MCF 10A (cell line): ENCODE measurements at regions not wholly inside any gene's neighbourhood (a gene's known extent, or its start where the extent isn't known, plus 50 kb on each side); places are given as distances from the start of the nearest gene placed in this dataset.

Experiments
- BruUV-seq: library from RNA; stranded (reverse); fragments of 400-500 nt; replicated peaks from 2 replicates; lab custom pipeline; 2021; lab: Mats Ljungman, UMichigan
- CTCF ChIA-PET: fragments of 300-600 bp; sonication (Branson Sonifier 250); formaldehyde crosslinking; extraction: SDS; loops from one replicate; lab custom pipeline; 2021; ENCODE audit warnings: antibody characterized with exemption, inconsistent platforms; lab: Yijun Ruan, JAX
- POLR2A ChIA-PET: fragments of 300-600, 350-650 bp; sonication (Branson Sonifier 250); formaldehyde crosslinking; extraction: SDS; loops from one replicate; lab custom pipeline; 2020; ENCODE audit warnings: antibody characterized with exemption, inconsistent platforms; lab: Yijun Ruan, JAX
- DNase-seq: peaks from one replicate; pipeline ENCODE4 v3.0.0-alpha.2; 2018; ENCODE audit not compliant: unreplicated experiment
- H3K27ac Mint-ChIP-seq: one replicate; pipeline ENCODE4 v1.8.0; 2022; ENCODE audit warnings: mild to moderate bottlenecking, low read depth, mixed read lengths; ENCODE audit not compliant: unreplicated experiment
- H3K27me3 Mint-ChIP-seq: one replicate; pipeline ENCODE4 v1.8.0; 2022; ENCODE audit warnings: mixed read lengths; ENCODE audit not compliant: insufficient read depth, unreplicated experiment
- H3K36me3 Mint-ChIP-seq: one replicate; pipeline ENCODE4 v1.8.0; 2022; ENCODE audit warnings: mild to moderate bottlenecking, moderate library complexity, mixed read lengths; ENCODE audit not compliant: insufficient read depth, unreplicated experiment
- H3K4me1 Mint-ChIP-seq: one replicate; pipeline ENCODE4 v1.8.0; 2022; ENCODE audit warnings: mixed read lengths; ENCODE audit not compliant: insufficient read depth, unreplicated experiment
- H3K4me3 Mint-ChIP-seq: one replicate; pipeline ENCODE4 v1.8.0; 2022; ENCODE audit warnings: mild to moderate bottlenecking, moderate library complexity, mixed read lengths; ENCODE audit not compliant: unreplicated experiment
- H3K9me3 Mint-ChIP-seq: one replicate; pipeline ENCODE4 v1.8.0; 2022; ENCODE audit warnings: mixed read lengths; ENCODE audit not compliant: unreplicated experiment
- intact Hi-C: fragments of 100-400 bp; cut with micrococcal nuclease; formaldehyde crosslinking; loops from 2 replicates; pipeline ENCODE4 v1.14.1; 2022
- TF ChIP-seq, protein P1 (sequence below): fragments of 200-600 bp; IDR thresholded peaks from one replicate; pipeline ENCODE4 v1.8.0; 2022; ENCODE audit warnings: antibody characterized with exemption, mild to moderate bottlenecking; ENCODE audit not compliant: unreplicated experiment

DNA sequence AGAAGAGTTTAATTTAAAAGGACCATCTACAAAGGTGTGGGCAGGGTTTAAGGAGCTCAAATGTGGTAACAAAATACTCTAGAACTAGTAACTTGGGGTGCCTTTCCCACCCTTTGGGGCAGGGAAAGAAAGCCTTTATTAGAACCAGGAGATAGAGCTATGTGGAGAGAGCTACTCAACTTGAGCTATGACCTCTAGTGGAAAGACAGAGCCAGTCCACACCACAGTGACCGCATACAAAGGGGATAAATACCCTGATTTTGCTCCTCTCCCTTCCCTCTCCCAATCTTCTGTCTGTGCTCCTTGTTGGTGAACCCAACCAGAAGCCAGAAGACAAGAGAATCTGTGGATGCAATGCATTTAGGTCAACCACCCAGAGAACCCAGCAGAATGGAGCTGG, 54.4 kb upstream of the JAK1 start:
- TF ChIP-seq, protein P1, sequence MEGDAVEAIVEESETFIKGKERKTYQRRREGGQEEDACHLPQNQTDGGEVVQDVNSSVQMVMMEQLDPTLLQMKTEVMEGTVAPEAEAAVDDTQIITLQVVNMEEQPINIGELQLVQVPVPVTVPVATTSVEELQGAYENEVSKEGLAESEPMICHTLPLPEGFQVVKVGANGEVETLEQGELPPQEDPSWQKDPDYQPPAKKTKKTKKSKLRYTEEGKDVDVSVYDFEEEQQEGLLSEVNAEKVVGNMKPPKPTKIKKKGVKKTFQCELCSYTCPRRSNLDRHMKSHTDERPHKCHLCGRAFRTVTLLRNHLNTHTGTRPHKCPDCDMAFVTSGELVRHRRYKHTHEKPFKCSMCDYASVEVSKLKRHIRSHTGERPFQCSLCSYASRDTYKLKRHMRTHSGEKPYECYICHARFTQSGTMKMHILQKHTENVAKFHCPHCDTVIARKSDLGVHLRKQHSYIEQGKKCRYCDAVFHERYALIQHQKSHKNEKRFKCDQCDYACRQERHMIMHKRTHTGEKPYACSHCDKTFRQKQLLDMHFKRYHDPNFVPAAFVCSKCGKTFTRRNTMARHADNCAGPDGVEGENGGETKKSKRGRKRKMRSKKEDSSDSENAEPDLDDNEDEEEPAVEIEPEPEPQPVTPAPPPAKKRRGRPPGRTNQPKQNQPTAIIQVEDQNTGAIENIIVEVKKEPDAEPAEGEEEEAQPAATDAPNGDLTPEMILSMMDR = peak; percentile 23
- no peak overlapping the region for H3K4me3 Mint-ChIP-seq

DNA sequence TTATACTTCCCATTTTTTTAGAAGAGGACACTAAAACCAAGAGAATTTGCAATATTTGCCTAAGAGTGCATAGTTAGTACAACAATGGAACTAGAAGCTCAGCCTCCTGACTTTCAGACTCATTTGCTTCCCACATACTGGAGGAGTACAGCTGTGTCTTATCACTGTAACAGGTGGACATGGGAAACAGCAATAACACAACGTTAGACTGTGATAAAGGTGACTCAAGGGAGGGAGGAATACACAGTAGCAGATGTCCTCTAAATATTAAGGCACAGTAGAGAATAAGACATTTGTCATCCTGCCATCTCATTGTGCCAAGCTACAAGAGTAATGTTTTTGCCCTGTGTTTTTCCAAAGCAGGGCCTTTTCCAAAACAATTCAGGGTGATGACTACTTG, 55.4 kb upstream of the JAK1 start:
- no peak for DNase-seq
- Mint-ChIP-seq H3K4me1 (no peaks in the 10 kb centered on the region), H3K27me3 (no peaks in the 10 kb centered on the region), H3K4me3 (no peak overlapping the region), H3K27ac (no peak overlapping the region), H3K9me3 (no peaks in the 10 kb centered on the region), H3K36me3 (peaks cover 5% of the 10 kb centered on the region)
- CTCF ChIA-PET = interaction anchor here (0.7 to 2.0 kb wide), 7 partner anchors 10 to 162 kb away, joined by 3 to 9 read pairs (median 3); no protein-coding TSS in a partner anchor
- POLR2A ChIA-PET = interaction anchor here (1.3 to 1.4 kb wide), 3 partner anchors 10 to 32 kb away, joined by 3 to 5 read pairs (median 3); no protein-coding TSS in a partner anchor
- TF ChIP-seq, protein P1 = no peak
- no TSS peak for BruUV-seq
- intact Hi-C loops = loop anchor here (5.0 to 10.0 kb wide), 3 partner anchors 157 to 334 kb away; partner anchors contain the start of gene RAVER2

More for the DNA sequence above, 54.4 kb upstream of the JAK1 start:
- peaks cover 4% of the 10 kb centered on the region for H3K36me3 Mint-ChIP-seq
- DNase-seq = peak; percentile 30
- no peaks in the 10 kb centered on the region for H3K4me1 Mint-ChIP-seq
- intact Hi-C loops = loop anchor here (5.0 to 10.0 kb wide), 3 partner anchors 156 to 333 kb away; partner anchors contain the start of gene RAVER2
- H3K27ac Mint-ChIP-seq = no peak overlapping the region
- ChIA-PET CTCF (interaction anchor here (0.5 to 2.0 kb wide), 15 partner anchors 10 to 665 kb away, joined by 3 to 9 read pairs (median 3); no protein-coding TSS in a partner anchor), POLR2A (interaction anchor here (1.3 to 1.4 kb wide), 2 partner anchors 16 to 31 kb away, joined by 3 to 5 read pairs; no protein-coding TSS in a partner anchor)
- no TSS peak for BruUV-seq
- H3K27me3 Mint-ChIP-seq = no peaks in the 10 kb centered on the region
- no peaks in the 10 kb centered on the region for H3K9me3 Mint-ChIP-seq

DNA sequence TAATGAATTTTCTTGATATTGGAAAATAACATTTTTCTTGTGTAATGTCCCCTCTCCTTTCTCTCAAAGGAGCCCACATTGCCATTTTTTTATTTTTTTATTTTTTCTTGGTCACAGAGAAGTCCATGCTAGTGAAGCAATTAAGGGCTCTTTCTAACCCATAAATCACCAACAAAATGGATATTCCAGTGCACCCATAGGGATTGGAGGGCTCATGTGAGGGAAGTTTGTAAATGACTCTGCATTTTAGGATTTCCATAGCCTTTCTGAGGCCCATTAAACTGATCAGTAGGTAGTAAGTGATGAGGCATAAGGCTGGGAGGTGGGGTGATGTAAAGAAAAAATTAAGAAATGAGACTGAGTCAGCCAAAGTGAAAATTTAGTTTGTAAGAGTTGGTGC, 55.9 kb upstream of the JAK1 start:
- no TSS peak for BruUV-seq
- DNase-seq = no peak
- ChIA-PET POLR2A (interaction anchor here (1.3 kb wide), 2 partner anchors 11 to 32 kb away, joined by 3 read pairs; no protein-coding TSS in a partner anchor), CTCF (interaction anchor here (1.0 to 2.0 kb wide), 3 partner anchors 10 to 133 kb away, joined by 3 to 9 read pairs (median 4); no protein-coding TSS in a partner anchor)
- Mint-ChIP-seq H3K27me3 (no peaks in the 10 kb centered on the region), H3K27ac (no peak overlapping the region), H3K36me3 (peaks cover 5% of the 10 kb centered on the region), H3K9me3 (no peaks in the 10 kb centered on the region), H3K4me1 (peaks cover 2% of the 10 kb centered on the region), H3K4me3 (no peak overlapping the region)
- TF ChIP-seq, protein P1 = no peak
- intact Hi-C loops = loop anchor here (5.0 to 10.0 kb wide), 3 partner anchors 157 to 335 kb away; partner anchors contain the start of gene RAVER2

DNA sequence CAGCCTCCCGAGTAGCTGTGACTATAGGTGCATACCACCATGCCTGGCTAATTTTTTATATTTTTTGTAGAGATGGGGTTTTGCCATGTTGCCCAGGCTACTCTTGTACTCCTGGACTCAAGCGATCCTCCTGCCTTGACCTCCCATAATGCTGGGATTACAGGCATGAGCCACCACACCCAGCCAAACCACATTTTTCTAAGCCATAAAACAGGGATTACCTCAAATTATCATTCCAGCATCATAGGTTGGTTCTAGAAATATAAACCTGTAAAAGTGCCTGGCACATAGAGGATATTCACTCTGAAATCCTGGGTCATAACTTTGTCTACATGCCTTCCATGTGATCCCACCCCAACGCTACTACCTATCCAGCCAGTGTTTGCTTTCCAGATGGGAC, 59.4 kb upstream of the JAK1 start:
- TF ChIP-seq, protein P1 = no peak
- DNase-seq = no peak
- H3K4me1 Mint-ChIP-seq = peaks cover 13% of the 10 kb centered on the region
- H3K27me3 Mint-ChIP-seq = no peaks in the 10 kb centered on the region
- CTCF ChIA-PET = interaction anchor here (0.7 to 1.0 kb wide), 2 partner anchors 23 to 49 kb away, joined by 3 to 5 read pairs; no protein-coding TSS in a partner anchor
- BruUV-seq = no TSS peak
- no peak overlapping the region for H3K27ac Mint-ChIP-seq
- peaks cover 10% of the 10 kb centered on the region for H3K36me3 Mint-ChIP-seq
- POLR2A ChIA-PET = interaction anchor here (0.7 kb wide), 1 partner anchor 13 kb away, joined by 4 read pairs; no protein-coding TSS in a partner anchor
- H3K9me3 Mint-ChIP-seq = no peaks in the 10 kb centered on the region
- no peak overlapping the region for H3K4me3 Mint-ChIP-seq
- intact Hi-C loops = loop anchor here (10.0 kb wide), 2 partner anchors 161 to 281 kb away; partner anchors contain the start of gene RAVER2
